ENCODE measurements at regions not wholly inside any gene's neighbourhood (a gene's known extent, or its start where the extent isn't known, plus 50 kb on each side); places are given as distances from the start of the nearest gene placed in this dataset.

DNA sequence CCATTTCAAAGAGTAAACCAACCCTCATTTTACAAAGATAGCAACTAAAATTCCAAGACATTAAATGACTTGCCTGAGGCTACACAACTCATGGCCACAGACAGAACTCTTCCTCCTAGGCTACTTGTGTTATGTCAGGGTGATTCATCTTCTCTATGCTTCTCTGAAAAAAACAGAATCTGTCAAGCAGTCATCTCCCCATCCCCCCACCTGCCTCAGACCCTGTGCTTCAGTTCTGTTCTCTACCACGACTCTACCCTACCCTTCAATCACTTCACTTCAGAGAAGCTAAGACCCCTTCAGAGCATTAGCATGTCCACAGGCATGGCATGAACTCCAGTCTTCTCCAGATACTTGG, 277.7 kb upstream of the PTGER4 start:
- TF ChIP-seq, protein P1, sequence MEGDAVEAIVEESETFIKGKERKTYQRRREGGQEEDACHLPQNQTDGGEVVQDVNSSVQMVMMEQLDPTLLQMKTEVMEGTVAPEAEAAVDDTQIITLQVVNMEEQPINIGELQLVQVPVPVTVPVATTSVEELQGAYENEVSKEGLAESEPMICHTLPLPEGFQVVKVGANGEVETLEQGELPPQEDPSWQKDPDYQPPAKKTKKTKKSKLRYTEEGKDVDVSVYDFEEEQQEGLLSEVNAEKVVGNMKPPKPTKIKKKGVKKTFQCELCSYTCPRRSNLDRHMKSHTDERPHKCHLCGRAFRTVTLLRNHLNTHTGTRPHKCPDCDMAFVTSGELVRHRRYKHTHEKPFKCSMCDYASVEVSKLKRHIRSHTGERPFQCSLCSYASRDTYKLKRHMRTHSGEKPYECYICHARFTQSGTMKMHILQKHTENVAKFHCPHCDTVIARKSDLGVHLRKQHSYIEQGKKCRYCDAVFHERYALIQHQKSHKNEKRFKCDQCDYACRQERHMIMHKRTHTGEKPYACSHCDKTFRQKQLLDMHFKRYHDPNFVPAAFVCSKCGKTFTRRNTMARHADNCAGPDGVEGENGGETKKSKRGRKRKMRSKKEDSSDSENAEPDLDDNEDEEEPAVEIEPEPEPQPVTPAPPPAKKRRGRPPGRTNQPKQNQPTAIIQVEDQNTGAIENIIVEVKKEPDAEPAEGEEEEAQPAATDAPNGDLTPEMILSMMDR (IDR thresholded peaks at IDR 0.05) = no peak
- TF ChIP-seq POLR2A (IDR thresholded peaks at IDR 0.05) = no peak

All from uterus (tissue), 2 donors.